Activated CD8-positive, alpha-beta memory T cell treated with anti-CD3 and anti-CD28 coated beads, Interleukin-2, amount 10 ng/mL, durations not matched to agents 7 days and 5 days (primary cell): ENCODE measurements at regions not wholly inside any gene's neighbourhood (a gene's known extent, or its start where the extent isn't known, plus 50 kb on each side); places are given as distances from the start of the nearest gene placed in this dataset.
A peak's percentile ranks its signal among the peaks of the same experiment; 100 is the strongest.

Source experiments
- ATAC-seq: fragments of 150-1000 bp; cut with Tn5 transposase; one replicate; pipeline ENCODE4 v1.10.0; 2021; ENCODE audit warnings: moderate library complexity
- CTCF ChIA-PET: fragments of 350-600 bp; sonication (Branson Sonifier 250); formaldehyde crosslinking; loops from one replicate; lab custom pipeline; 2021; ENCODE audit warnings: antibody characterized with exemption; lab: Charles Lee
- DNase-seq: peaks from one replicate; pipeline ENCODE4 v3.0.0-alpha.2; 2020
- H3K27ac Mint-ChIP-seq: one replicate; pipeline ENCODE4 v1.8.0; 2021; ENCODE audit warnings: mild to moderate bottlenecking, mixed read lengths
- H3K27me3 Mint-ChIP-seq: one replicate; pipeline ENCODE4 v1.8.0; 2021; ENCODE audit warnings: mixed read lengths
- H3K36me3 Mint-ChIP-seq: one replicate; pipeline ENCODE4 v1.8.0; 2021; ENCODE audit warnings: mild to moderate bottlenecking, mixed read lengths
- H3K4me1 Mint-ChIP-seq: one replicate; pipeline ENCODE4 v1.8.0; 2021; ENCODE audit warnings: mixed read lengths
- H3K4me3 Mint-ChIP-seq: one replicate; pipeline ENCODE4 v1.8.0; 2021; ENCODE audit warnings: mild to moderate bottlenecking, moderate library complexity, mixed read lengths
- H3K9me3 Mint-ChIP-seq: one replicate; pipeline ENCODE4 v1.8.0; 2022; ENCODE audit warnings: low read depth, mixed read lengths

DNA sequence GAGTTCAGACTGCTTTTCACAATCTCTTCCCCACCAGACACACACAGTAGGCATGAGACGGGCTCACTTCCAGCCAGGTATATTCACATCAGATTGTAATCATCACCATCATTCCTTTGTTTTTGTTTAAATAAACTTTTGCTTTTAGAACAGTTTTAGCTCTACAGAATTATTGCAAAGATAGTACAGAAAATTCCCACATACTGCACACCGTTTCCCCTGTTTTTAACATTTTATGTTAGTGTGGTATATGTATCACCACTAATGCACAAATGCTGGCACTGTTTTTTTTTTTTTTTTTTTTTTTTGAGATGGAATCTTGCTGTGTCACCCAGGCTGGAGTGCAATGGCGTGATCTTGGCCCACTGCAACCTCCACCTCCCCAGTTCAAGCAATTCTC lies 83.3 kb upstream of the ANO1 start:
- CTCF ChIA-PET: no interaction called here
- H3K4me3 Mint-ChIP-seq: no peak overlapping the region
- H3K36me3 Mint-ChIP-seq: peaks cover 2% of the 10 kb centered on the region
- ATAC-seq (no peak), DNase-seq (no peak)
- peaks cover 6% of the 10 kb centered on the region for H3K4me1 Mint-ChIP-seq
- H3K27me3 Mint-ChIP-seq: peaks cover 14% of the 10 kb centered on the region
- H3K27ac Mint-ChIP-seq: no peak overlapping the region
- H3K9me3 Mint-ChIP-seq: no peaks in the 10 kb centered on the region

DNA sequence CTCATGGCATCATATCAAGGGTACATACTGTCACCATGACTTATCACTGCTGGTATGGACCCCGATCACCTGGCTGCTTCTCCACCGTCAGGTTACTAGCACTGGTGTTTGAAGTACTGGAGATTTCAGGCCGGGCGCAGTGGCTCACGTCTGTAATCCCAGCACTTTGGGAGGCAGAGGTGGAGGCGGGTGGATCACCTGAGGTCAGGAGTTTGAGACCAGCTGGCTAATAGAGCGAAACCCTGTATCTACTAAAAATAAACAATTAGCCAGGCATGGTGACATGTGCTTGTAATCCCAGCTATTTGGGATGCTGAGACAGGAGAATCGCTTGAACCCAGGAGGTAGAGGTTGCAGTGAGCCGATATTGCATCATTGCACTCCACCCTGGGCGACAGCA lies 82.4 kb upstream of the ANO1 start:
- Mint-ChIP-seq H3K4me3 (no peak overlapping the region), H3K9me3 (no peaks in the 10 kb centered on the region), H3K36me3 (peaks cover 2% of the 10 kb centered on the region), H3K27me3 (peaks cover 10% of the 10 kb centered on the region), H3K4me1 (peaks cover 14% of the 10 kb centered on the region), H3K27ac (no peak overlapping the region)
- no peak for ATAC-seq
- DNase-seq: no peak
- CTCF ChIA-PET: no interaction called here

GRCh38 chr11:69996451-69996850 lies 81.7 kb upstream of the ANO1 start:
- no peak overlapping the region for H3K27ac Mint-ChIP-seq
- no peaks in the 10 kb centered on the region for H3K9me3 Mint-ChIP-seq
- peaks cover 3% of the 10 kb centered on the region for H3K36me3 Mint-ChIP-seq
- ATAC-seq (no peak), DNase-seq (no peak)
- H3K27me3 Mint-ChIP-seq: peaks cover 6% of the 10 kb centered on the region
- H3K4me3 Mint-ChIP-seq: no peak overlapping the region
- CTCF ChIA-PET: no interaction called here
- peaks cover 16% of the 10 kb centered on the region for H3K4me1 Mint-ChIP-seq

GRCh38 chr11:69997352-69997751 lies 80.8 kb upstream of the ANO1 start:
- H3K27me3 Mint-ChIP-seq: peaks cover 6% of the 10 kb centered on the region
- H3K36me3 Mint-ChIP-seq: peaks cover 3% of the 10 kb centered on the region
- H3K9me3 Mint-ChIP-seq: no peaks in the 10 kb centered on the region
- H3K4me3 Mint-ChIP-seq: no peak overlapping the region
- DNase-seq (no peak), ATAC-seq (no peak)
- no peak overlapping the region for H3K27ac Mint-ChIP-seq
- CTCF ChIA-PET: no interaction called here
- peaks cover 21% of the 10 kb centered on the region for H3K4me1 Mint-ChIP-seq

DNA sequence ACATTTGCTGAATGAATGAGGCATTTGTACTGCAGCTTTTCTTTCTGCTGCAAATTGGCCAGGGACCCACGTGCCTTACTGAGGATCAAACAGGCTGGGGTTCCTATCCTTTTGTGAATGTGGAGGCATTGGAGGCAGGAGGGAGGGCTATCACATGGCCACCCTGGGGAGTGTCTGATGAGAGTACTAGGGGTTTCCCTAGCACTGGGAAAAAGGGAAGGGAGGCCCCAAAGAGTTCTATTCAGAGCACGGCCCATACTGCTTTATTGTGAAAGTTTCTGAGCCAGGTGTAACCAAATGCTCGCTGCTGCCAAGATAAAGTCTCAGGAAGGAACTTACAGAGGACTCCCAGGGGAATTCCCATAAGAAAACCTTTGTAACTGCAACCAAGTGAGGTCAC lies 78.4 kb upstream of the ANO1 start:
- ATAC-seq (no peak), DNase-seq (no peak)
- H3K27me3 Mint-ChIP-seq: peaks cover 8% of the 10 kb centered on the region
- no peak overlapping the region for H3K27ac Mint-ChIP-seq
- no peak overlapping the region for H3K4me3 Mint-ChIP-seq
- H3K4me1 Mint-ChIP-seq: peaks cover 20% of the 10 kb centered on the region
- peaks cover 3% of the 10 kb centered on the region for H3K36me3 Mint-ChIP-seq
- no peaks in the 10 kb centered on the region for H3K9me3 Mint-ChIP-seq
- CTCF ChIA-PET: no interaction called here

GRCh38 chr11:70000228-70000627 lies 77.9 kb upstream of the ANO1 start:
- ATAC-seq (no peak), DNase-seq (no peak)
- peaks cover 8% of the 10 kb centered on the region for H3K27me3 Mint-ChIP-seq
- CTCF ChIA-PET: no interaction called here
- H3K36me3 Mint-ChIP-seq: peaks cover 3% of the 10 kb centered on the region
- peaks cover 18% of the 10 kb centered on the region for H3K4me1 Mint-ChIP-seq
- no peaks in the 10 kb centered on the region for H3K9me3 Mint-ChIP-seq
- H3K4me3 Mint-ChIP-seq: no peak overlapping the region
- no peak overlapping the region for H3K27ac Mint-ChIP-seq

DNA sequence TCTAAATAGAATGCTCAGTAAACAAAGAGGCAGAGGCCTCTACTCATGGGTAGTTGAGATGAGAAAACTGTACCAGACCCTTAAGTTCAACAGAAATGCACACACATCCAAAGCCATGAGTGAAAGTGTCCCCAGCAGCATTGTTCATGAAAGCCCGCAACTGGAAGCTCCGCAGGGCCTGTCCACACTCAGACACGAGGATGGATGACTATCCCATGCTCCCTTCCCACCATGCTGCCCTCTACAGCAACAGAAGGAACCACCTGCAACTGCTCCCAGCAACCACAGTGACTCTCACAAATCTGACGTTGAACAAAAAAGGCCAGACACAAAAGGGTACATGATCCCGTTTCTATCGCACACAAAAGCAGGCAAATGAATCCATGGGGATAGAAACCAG lies 76.9 kb upstream of the ANO1 start:
- H3K36me3 Mint-ChIP-seq: peaks cover 3% of the 10 kb centered on the region
- no peak overlapping the region for H3K4me3 Mint-ChIP-seq
- no peak overlapping the region for H3K27ac Mint-ChIP-seq
- H3K27me3 Mint-ChIP-seq: peaks cover 9% of the 10 kb centered on the region
- no peak for DNase-seq
- CTCF ChIA-PET: no interaction called here
- ATAC-seq: no peak
- peaks cover 18% of the 10 kb centered on the region for H3K4me1 Mint-ChIP-seq
- no peaks in the 10 kb centered on the region for H3K9me3 Mint-ChIP-seq

DNA sequence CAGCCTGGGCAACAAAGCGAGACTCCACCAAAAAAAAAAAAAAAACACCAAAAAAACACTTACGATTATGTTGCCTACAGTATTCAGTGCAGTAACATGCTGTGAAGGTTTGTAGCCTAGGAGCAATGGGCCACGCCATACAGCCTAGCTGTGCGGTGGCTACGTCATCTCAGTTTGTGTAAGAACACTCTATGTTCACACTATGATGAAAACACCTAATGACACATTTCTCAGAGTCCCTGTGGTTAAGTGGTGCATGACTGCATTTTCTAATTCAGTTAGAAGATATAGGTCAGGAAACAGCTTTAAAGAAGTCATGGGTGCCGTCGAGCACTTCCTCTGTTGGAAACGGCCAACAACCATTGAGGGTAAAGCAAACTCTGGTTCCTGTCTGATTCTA lies 75.7 kb upstream of the ANO1 start:
- peaks cover 10% of the 10 kb centered on the region for H3K27me3 Mint-ChIP-seq
- no peak overlapping the region for H3K4me3 Mint-ChIP-seq
- DNase-seq: peak; percentile 85
- peaks cover 19% of the 10 kb centered on the region for H3K4me1 Mint-ChIP-seq
- H3K9me3 Mint-ChIP-seq: no peaks in the 10 kb centered on the region
- ATAC-seq: peak; percentile 97
- H3K36me3 Mint-ChIP-seq: peaks cover 3% of the 10 kb centered on the region
- H3K27ac Mint-ChIP-seq: peak overlapping the region; percentile 75
- CTCF ChIA-PET: interaction anchor here (1.2 kb wide), 1 partner anchor 92 kb away, joined by 3 read pairs; no protein-coding TSS in a partner anchor

- CTCF ChIA-PET: no interaction called here
- Mint-ChIP-seq H3K27me3 (peaks cover 16% of the 10 kb centered on the region), H3K4me1 (peaks cover 15% of the 10 kb centered on the region), H3K27ac (no peak overlapping the region), H3K36me3 (peaks cover 3% of the 10 kb centered on the region), H3K4me3 (no peak overlapping the region), H3K9me3 (no peaks in the 10 kb centered on the region)
- DNase-seq: no peak
- no peak for ATAC-seq
These were observed 72.9 kb upstream of the ANO1 start for GRCh38 chr11:70005107-70005818.

GRCh38 chr11:70007796-70008195 lies 70.3 kb upstream of the ANO1 start:
- H3K9me3 Mint-ChIP-seq: no peaks in the 10 kb centered on the region
- ATAC-seq: no peak
- H3K27me3 Mint-ChIP-seq: peaks cover 11% of the 10 kb centered on the region
- H3K36me3 Mint-ChIP-seq: no peaks in the 10 kb centered on the region
- no peak overlapping the region for H3K27ac Mint-ChIP-seq
- CTCF ChIA-PET: no interaction called here
- peaks cover 1% of the 10 kb centered on the region for H3K4me1 Mint-ChIP-seq
- no peak for DNase-seq
- no peak overlapping the region for H3K4me3 Mint-ChIP-seq

GRCh38 chr11:70010774-70011173 lies 67.3 kb upstream of the ANO1 start:
- no peaks in the 10 kb centered on the region for H3K9me3 Mint-ChIP-seq
- ATAC-seq (no peak), DNase-seq (no peak)
- no peaks in the 10 kb centered on the region for H3K36me3 Mint-ChIP-seq
- no peak overlapping the region for H3K4me3 Mint-ChIP-seq
- peaks cover 11% of the 10 kb centered on the region for H3K27me3 Mint-ChIP-seq
- no peak overlapping the region for H3K27ac Mint-ChIP-seq
- H3K4me1 Mint-ChIP-seq: peaks cover 1% of the 10 kb centered on the region
- CTCF ChIA-PET: no interaction called here

- ATAC-seq (no peak), DNase-seq (no peak)
- H3K36me3 Mint-ChIP-seq: no peaks in the 10 kb centered on the region
- peaks cover 6% of the 10 kb centered on the region for H3K27me3 Mint-ChIP-seq
- peaks cover 2% of the 10 kb centered on the region for H3K4me1 Mint-ChIP-seq
- no peak overlapping the region for H3K27ac Mint-ChIP-seq
- CTCF ChIA-PET: no interaction called here
- H3K9me3 Mint-ChIP-seq: no peaks in the 10 kb centered on the region
- H3K4me3 Mint-ChIP-seq: no peak overlapping the region
These were observed 65.9 kb upstream of the ANO1 start for GRCh38 chr11:70012134-70012733.

DNA sequence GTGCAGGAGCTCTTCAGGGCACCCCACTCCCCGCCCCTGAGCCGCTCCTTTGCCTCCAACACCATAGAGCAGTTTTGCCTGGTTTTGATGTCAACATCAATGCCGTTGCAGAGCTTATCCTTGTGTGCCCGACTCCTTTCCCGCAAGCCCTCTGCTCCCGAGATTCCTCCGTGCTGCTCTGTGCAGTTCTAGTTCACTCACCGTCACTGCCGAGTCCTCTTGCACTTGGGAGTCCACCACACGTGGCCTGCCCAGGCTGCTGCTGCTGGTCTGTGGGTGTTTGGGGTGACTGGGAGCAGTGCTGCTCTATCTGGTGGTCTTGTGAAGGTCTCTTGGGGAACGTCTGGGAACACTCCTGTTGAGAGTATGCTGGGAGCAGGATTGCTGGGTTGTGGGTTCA lies 63.8 kb upstream of the ANO1 start:
- H3K9me3 Mint-ChIP-seq: no peaks in the 10 kb centered on the region
- ATAC-seq: no peak
- peaks cover 2% of the 10 kb centered on the region for H3K4me1 Mint-ChIP-seq
- H3K36me3 Mint-ChIP-seq: no peaks in the 10 kb centered on the region
- CTCF ChIA-PET: no interaction called here
- no peak overlapping the region for H3K4me3 Mint-ChIP-seq
- DNase-seq: no peak
- peaks cover 3% of the 10 kb centered on the region for H3K27me3 Mint-ChIP-seq
- no peak overlapping the region for H3K27ac Mint-ChIP-seq

DNA sequence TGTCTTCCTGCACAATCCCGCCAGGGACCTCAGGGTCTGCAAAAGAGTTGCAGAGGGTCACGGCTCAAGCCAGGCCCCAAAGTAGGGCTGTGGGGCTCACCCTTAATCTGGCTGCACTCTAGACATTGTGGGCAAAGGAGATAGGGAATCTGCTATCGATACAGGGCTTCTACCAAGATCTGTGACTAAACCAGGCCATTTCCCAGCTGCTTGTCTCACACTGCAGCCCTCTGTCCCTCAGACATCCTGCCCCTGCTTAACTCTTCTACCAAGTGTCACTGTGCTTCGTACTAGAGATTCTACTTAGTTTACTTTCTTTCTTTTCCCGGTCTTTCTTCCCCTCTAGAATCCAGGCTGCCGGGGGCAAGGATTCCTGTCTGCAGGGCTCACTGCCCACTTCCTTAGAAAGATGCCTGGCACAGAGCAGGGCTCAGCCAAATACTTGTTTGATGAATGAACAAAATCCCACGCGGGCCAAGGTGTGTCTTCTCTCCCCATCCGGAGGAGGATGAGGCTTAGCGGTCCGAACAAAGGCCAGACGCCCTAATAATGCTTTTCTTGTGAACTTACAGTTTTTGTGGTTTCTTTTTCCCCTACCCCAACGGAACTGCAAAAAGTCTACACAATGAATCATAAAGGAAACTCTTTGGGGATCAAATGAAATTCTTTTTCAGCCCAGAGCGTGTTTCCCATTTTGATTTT lies 61.3 kb upstream of the ANO1 start:
- Mint-ChIP-seq H3K9me3 (no peaks in the 10 kb centered on the region), H3K36me3 (no peaks in the 10 kb centered on the region), H3K4me1 (peaks cover 2% of the 10 kb centered on the region), H3K27ac (no peak overlapping the region), H3K27me3 (peaks cover 3% of the 10 kb centered on the region), H3K4me3 (no peak overlapping the region)
- CTCF ChIA-PET: no interaction called here
- DNase-seq (no peak), ATAC-seq (no peak)
